Breast epithelium (tissue), 4 donors: ENCODE measurements at regions not wholly inside any gene's neighbourhood (a gene's known extent, or its start where the extent isn't known, plus 50 kb on each side); places are given as distances from the start of the nearest gene placed in this dataset.

Source experiments
- DNase-seq, 2 donors: peaks; one replicate each; pipeline ENCODE4 v3.0.0-alpha.2; 2019; ENCODE audit warnings: low spot score in 2 of 2
- H3K27ac ChIP-seq, 2 donors: fragments of 200-600 bp; sonication (generic) in 1 of 2; one replicate each; pipeline ENCODE4 v1.5.1; 2016 to 2019; ENCODE audit warnings: mild to moderate bottlenecking in 1 of 2
- H3K27me3 ChIP-seq, 2 donors: fragments of 200-600 bp; sonication (generic) in 1 of 2; one replicate each; pipeline versions ENCODE4 v1.5.1 to v1.6.0; 2017 to 2019; ENCODE audit warnings: control low read depth in 1 of 2, mild to moderate bottlenecking in 1 of 2
- H3K36me3 ChIP-seq: fragments of 200-600 bp; one replicate; pipeline ENCODE4 v1.5.1; 2019
- H3K4me1 ChIP-seq, 2 donors: fragments of 200-600 bp; sonication (generic); one replicate each; pipeline ENCODE4 v1.5.1; 2016 to 2019; ENCODE audit warnings: control low read depth in 1 of 2
- H3K4me3 ChIP-seq, 3 donors: fragments of 200-600 bp; sonication (generic); 1 replicate in 2 of 3; 2 replicates in 1 of 3; pipeline ENCODE4 v1.5.1; 2016 to 2019; ENCODE audit warnings: mild to moderate bottlenecking in 3 of 3, moderate library complexity in 2 of 3
- H3K9me3 ChIP-seq, 2 donors: fragments of 200-600 bp; sonication (generic) in 1 of 2; one replicate each; pipeline ENCODE4 v1.5.1; 2016 to 2019; ENCODE audit warnings: control low read depth in 1 of 2
- CTCF ChIP-seq, 3 donors: fragments of 450-650 bp; IDR thresholded peaks; one replicate each; pipeline ENCODE4 v1.5.1; 2016 to 2017; ENCODE audit warnings: antibody characterized with exemption in 3 of 3, mild to moderate bottlenecking in 3 of 3, moderate library complexity in 3 of 3
- POLR2A ChIP-seq: fragments of 450-650 bp; IDR thresholded peaks from one replicate; pipeline ENCODE4 v1.6.1; 2016; ENCODE audit warnings: antibody characterized with exemption, mild to moderate bottlenecking, moderate library complexity
- POLR2AphosphoS5 ChIP-seq, 3 donors: sonication (generic); formaldehyde crosslinking; IDR thresholded peaks; one replicate each; pipeline ENCODE4 v1.6.1; 2017; ENCODE audit warnings: antibody characterized with exemption in 3 of 3
- intact Hi-C: fragments of 100-400 bp; cut with DNase I; formaldehyde crosslinking; loops from one replicate; pipeline ENCODE4 v1.15.1; 2023; ENCODE audit warnings: low total_unique reads

- Histone ChIP-seq H3K36me3 (no peaks in the 10 kb centered on the region), H3K27me3 (peaks cover 0 to 3% of the 10 kb centered on the region in 2 donors), H3K4me1 (no peaks in the 10 kb centered on the region), H3K4me3 (no peak overlapping the region), H3K9me3 (no peaks in the 10 kb centered on the region), H3K27ac (no peak overlapping the region)
- TF ChIP-seq CTCF (IDR thresholded peaks at IDR 0.05) (no peak), POLR2AphosphoS5 (IDR thresholded peaks at IDR 0.05) (no peak), POLR2A (no peak)
- DNase-seq, result no peak
- intact Hi-C loops, result no loop called here
Measured at GRCh38 chr16:50999181-50999580, 151.9 kb downstream of the SALL1 start.

- intact Hi-C loops, result no loop called here
- H3K27me3 ChIP-seq, result peaks cover 0 to 3% of the 10 kb centered on the region in 2 donors
- no peak overlapping the region for H3K4me3 ChIP-seq
- H3K36me3 ChIP-seq, result no peaks in the 10 kb centered on the region
- H3K4me1 ChIP-seq, result no peaks in the 10 kb centered on the region
- no peak for TF ChIP-seq CTCF (IDR thresholded peaks at IDR 0.05)
- no peak for TF ChIP-seq POLR2A
- no peak for DNase-seq
- no peak overlapping the region for H3K27ac ChIP-seq
- H3K9me3 ChIP-seq, result no peaks in the 10 kb centered on the region
Measured at GRCh38 chr16:50998411-50998810, 152.7 kb downstream of the SALL1 start.

GRCh38 chr16:50997679-50998078 lies 153.4 kb downstream of the SALL1 start:
- intact Hi-C loops, result no loop called here
- H3K4me3 ChIP-seq, result no peak overlapping the region
- no peak for DNase-seq
- no peak for TF ChIP-seq CTCF (IDR thresholded peaks at IDR 0.05)
- no peak for TF ChIP-seq POLR2A
- no peak for TF ChIP-seq POLR2AphosphoS5 (IDR thresholded peaks at IDR 0.05)
- H3K27ac ChIP-seq, result no peak overlapping the region
- H3K9me3 ChIP-seq, result no peaks in the 10 kb centered on the region
- H3K4me1 ChIP-seq, result no peaks in the 10 kb centered on the region
- H3K36me3 ChIP-seq, result no peaks in the 10 kb centered on the region
- peaks cover 0 to 3% of the 10 kb centered on the region in 2 donors for H3K27me3 ChIP-seq

GRCh38 chr16:50996830-50997186 lies 154.3 kb downstream of the SALL1 start:
- Histone ChIP-seq H3K27ac (no peak overlapping the region), H3K4me1 (no peaks in the 10 kb centered on the region), H3K36me3 (no peaks in the 10 kb centered on the region), H3K4me3 (no peak overlapping the region), H3K27me3 (peaks cover 0 to 3% of the 10 kb centered on the region in 2 donors), H3K9me3 (no peaks in the 10 kb centered on the region)
- no peak for TF ChIP-seq CTCF (IDR thresholded peaks at IDR 0.05)
- TF ChIP-seq POLR2A, result no peak
- intact Hi-C loops, result no loop called here
- no peak for DNase-seq

GRCh38 chr16:50996166-50996829 lies 154.8 kb downstream of the SALL1 start:
- Histone ChIP-seq H3K4me1 (no peaks in the 10 kb centered on the region), H3K4me3 (no peak overlapping the region), H3K27ac (no peak overlapping the region), H3K36me3 (no peaks in the 10 kb centered on the region), H3K27me3 (peaks cover 0 to 3% of the 10 kb centered on the region in 2 donors), H3K9me3 (no peaks in the 10 kb centered on the region)
- TF ChIP-seq POLR2A (no peak), POLR2AphosphoS5 (IDR thresholded peaks at IDR 0.05) (no peak)
- intact Hi-C loops, result no loop called here
- no peak for DNase-seq

- no peaks in the 10 kb centered on the region for H3K9me3 ChIP-seq
- TF ChIP-seq POLR2A, result no peak
- TF ChIP-seq POLR2AphosphoS5 (IDR thresholded peaks at IDR 0.05), result no peak
- TF ChIP-seq CTCF (IDR thresholded peaks at IDR 0.05), result no peak
- no peak overlapping the region for H3K27ac ChIP-seq
- DNase-seq, result no peak
- H3K4me3 ChIP-seq, result no peak overlapping the region
- intact Hi-C loops, result loop anchor here (2.0 kb wide), 1 partner anchor 48 kb away; no protein-coding TSS in a partner anchor
- H3K27me3 ChIP-seq, result peaks cover 0 to 3% of the 10 kb centered on the region in 2 donors
- H3K4me1 ChIP-seq, result no peaks in the 10 kb centered on the region
- no peaks in the 10 kb centered on the region for H3K36me3 ChIP-seq
Measured at GRCh38 chr16:50994995-50995394, 156.1 kb downstream of the SALL1 start.
